HCT116 (cell line): ENCODE measurements at regions not wholly inside any gene's neighbourhood (a gene's known extent, or its start where the extent isn't known, plus 50 kb on each side); places are given as distances from the start of the nearest gene placed in this dataset.

Experiments
- ATAC-seq: fragments of 200-7000 bp; cut with Tn5 transposase; 2 replicates; pipeline ENCODE4 v1.9.1; 2020; ENCODE audit warnings: mild to moderate bottlenecking, moderate library complexity
- BruUV-seq: library from RNA; stranded (reverse); fragments of 400-500 nt; replicated peaks from 2 replicates; lab custom pipeline; 2021; lab: Mats Ljungman, UMichigan
- CTCF ChIA-PET: fragments of 300-600 bp; sonication (Branson Sonifier 250); formaldehyde crosslinking; loops from one replicate; lab custom pipeline; 2021; ENCODE audit warnings: antibody characterized with exemption; lab: Charles Lee
- POLR2A ChIA-PET: fragments of 300-600, 350-600 bp; sonication (Branson Sonifier 250); formaldehyde crosslinking; loops from one replicate; lab custom pipeline; 2021; ENCODE audit warnings: antibody characterized with exemption; lab: Charles Lee
- RAD21 ChIA-PET, 2 experiments: fragments of 300-600 bp; sonication (Branson Sonifier 250); formaldehyde crosslinking; loops; one replicate each; lab custom pipeline; 2023; ENCODE audit warnings: low total read pairs in 2 of 2; ENCODE audit not compliant: uncharacterized antibody in 2 of 2, unreplicated experiment in 2 of 2, low non-redundant PET in 1 of 2; lab: Charles Lee
- DNase-seq: peaks from one replicate; pipeline ENCODE4 v3.0.0-alpha.2; 2010; ENCODE audit warnings: low read depth, low spot score
- H2AFZ ChIP-seq: fragments of 200-600 bp; shearing (Covaris generic), sonication (generic); 2 replicates; pipeline ENCODE4 v1.6.1; 2017; ENCODE audit warnings: low read depth, mixed run types, mixed read lengths, antibody characterized with exemption, low read length; ENCODE audit not compliant: poor library complexity, severe bottlenecking
- H3K27ac ChIP-seq: 2 replicates; pipeline ENCODE4 v1.5.1; 2012; ENCODE audit warnings: low read depth, low read length
- H3K27me3 ChIP-seq: fragments of 200-600 bp; sonication (generic); 2 replicates; pipeline ENCODE4 v1.6.1; 2016; ENCODE audit warnings: mixed run types, low read length, mixed read lengths; ENCODE audit not compliant: insufficient read depth
- H3K36me3 ChIP-seq, 2 experiments: fragments of 200-500 bp in 1 of 2; fragments of 200-600 bp in 1 of 2; sonication (Bioruptor generic) in 1 of 2; sonication (generic) in 1 of 2; 2 replicates each; pipeline versions ENCODE4 v1.5.1 to v1.6.1; 2014 to 2016; ENCODE audit warnings: low read length in 2 of 2, inconsistent platforms in 1 of 2, mixed read lengths in 1 of 2, mixed run types in 1 of 2; ENCODE audit not compliant: insufficient read depth in 2 of 2, control insufficient read depth in 1 of 2
- H3K4me1 ChIP-seq, 2 experiments: fragments of 200-600 bp in 1 of 2; sonication (generic) in 1 of 2; 2 replicates each; pipeline versions ENCODE4 v1.5.1 to v1.6.1; 2012 to 2017; ENCODE audit warnings: low read length in 2 of 2, inconsistent platforms in 1 of 2, mild to moderate bottlenecking in 1 of 2, mixed read lengths in 1 of 2, mixed run types in 1 of 2, moderate library complexity in 1 of 2; ENCODE audit not compliant: insufficient read depth in 2 of 2, control insufficient read depth in 1 of 2
- H3K4me2 ChIP-seq: fragments of 200-600 bp; sonication (generic); 2 replicates; pipeline ENCODE4 v1.6.1; 2017; ENCODE audit warnings: mixed run types, low read length, mixed read lengths
- H3K4me3 ChIP-seq, 2 experiments: fragments of 200-600 bp in 1 of 2; sonication (generic) in 1 of 2; replicated peaks in 1 of 2; 2 replicates each; pipeline ENCODE4 v1.5.1; 2011 to 2016; ENCODE audit warnings: low read length in 2 of 2, control low read depth in 1 of 2, low read depth in 1 of 2, mild to moderate bottlenecking in 1 of 2, mixed read lengths in 1 of 2, mixed run types in 1 of 2
- H3K79me2 ChIP-seq: fragments of 200-600 bp; sonication (generic); 2 replicates; pipeline ENCODE4 v1.6.1; 2017; ENCODE audit warnings: mild to moderate bottlenecking, mixed run types, low read length, moderate library complexity, mixed read lengths; ENCODE audit not compliant: insufficient read depth
- H3K9ac ChIP-seq: fragments of 200-600 bp; sonication (generic); 2 replicates; pipeline ENCODE4 v1.6.1; 2016; ENCODE audit warnings: low read length, mixed read lengths
- H3K9me2 ChIP-seq: fragments of 200-600 bp; sonication (generic), shearing (Covaris generic); 2 replicates; pipeline ENCODE4 v1.6.1; 2017; ENCODE audit warnings: mixed run types, mild to moderate bottlenecking, moderate library complexity; ENCODE audit not compliant: insufficient read depth
- H3K9me3 ChIP-seq, 2 experiments: fragments of 200-500 bp in 1 of 2; fragments of 200-600 bp in 1 of 2; sonication (Bioruptor generic) in 1 of 2; sonication (generic) in 1 of 2; 2 replicates each; pipeline ENCODE4 v1.6.1; 2014 to 2017; ENCODE audit warnings: low read length in 2 of 2, mixed read lengths in 2 of 2, inconsistent platforms in 1 of 2, low read depth in 1 of 2, mild to moderate bottlenecking in 1 of 2, mixed run types in 1 of 2, moderate library complexity in 1 of 2; ENCODE audit not compliant: control insufficient read depth in 1 of 2, insufficient read depth in 1 of 2
- H4K20me1 ChIP-seq: fragments of 200-600 bp; sonication (generic), shearing (Covaris generic); 2 replicates; pipeline ENCODE4 v1.6.1; 2017; ENCODE audit warnings: mixed run types, mild to moderate bottlenecking, moderate library complexity; ENCODE audit not compliant: insufficient read depth
- JUND ChIP-seq: IDR thresholded peaks from 2 replicates; pipeline ENCODE4 v1.6.1; 2012
- RAD21 ChIP-seq: IDR thresholded peaks from 2 replicates; pipeline ENCODE4 v1.6.1; 2012; ENCODE audit warnings: low read depth, mild to moderate bottlenecking
- SRF ChIP-seq: IDR thresholded peaks from 2 replicates; pipeline ENCODE4 v1.6.1; 2012; ENCODE audit warnings: low read depth
- TCF7L2 ChIP-seq: IDR thresholded peaks from 2 replicates; pipeline ENCODE4 v1.7.0; 2011; ENCODE audit warnings: borderline replicate concordance, inconsistent platforms; ENCODE audit not compliant: insufficient read depth, insufficient read length; ENCODE audit errors: extremely low read depth
- intact Hi-C: fragments of 100-400 bp; cut with micrococcal nuclease; formaldehyde crosslinking; loops from 2 replicates; pipeline ENCODE4 v1.10.0; 2022
- TF ChIP-seq, protein P1 (sequence below), 3 experiments: fragments of 200-600 bp in 1 of 3; sonication (generic) in 1 of 3; IDR thresholded peaks in 2 of 3; conservative IDR thresholded peaks in 1 of 3; 2 replicates each; pipeline ENCODE4 v1.5.1; 2012 to 2017; ENCODE audit warnings: low read depth in 2 of 3, low read length in 2 of 3, antibody characterized with exemption in 1 of 3, borderline replicate concordance in 1 of 3, control low read depth in 1 of 3, mild to moderate bottlenecking in 1 of 3, mixed read lengths in 1 of 3, mixed run types in 1 of 3, moderate library complexity in 1 of 3; ENCODE audit not compliant: insufficient read depth in 1 of 3
- TF ChIP-seq, protein P2 (sequence below): IDR thresholded peaks from 2 replicates; pipeline ENCODE4 v1.6.1; 2012

DNA sequence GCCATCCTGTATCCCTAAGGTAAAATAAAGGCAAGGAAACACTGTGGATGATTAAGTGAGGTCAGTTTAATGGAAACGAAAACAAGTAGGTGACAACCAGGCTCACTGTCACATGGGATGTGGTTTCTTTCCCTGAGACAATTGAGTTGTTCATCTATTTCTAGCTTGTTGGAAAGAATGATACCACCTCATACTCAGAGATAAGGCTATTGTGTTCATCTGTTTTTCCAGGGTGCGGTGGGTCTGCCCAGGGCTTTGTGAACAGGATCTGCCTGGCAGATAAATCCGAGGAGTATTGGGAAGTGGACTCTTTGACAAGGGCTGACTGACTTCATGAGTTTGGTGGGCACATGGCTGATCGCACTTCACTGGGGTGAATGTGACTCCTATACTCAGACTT, 80.8 kb upstream of the TIAM2 start:
- POLR2A ChIA-PET = no interaction called here
- no peaks in the 10 kb centered on the region for H3K79me2 ChIP-seq
- H3K9me2 ChIP-seq = no peaks in the 10 kb centered on the region
- no peak for ATAC-seq
- RAD21 ChIA-PET = no interaction called here
- intact Hi-C loops = no loop called here
- H3K4me2 ChIP-seq = no peak overlapping the region
- H3K9ac ChIP-seq = no peak overlapping the region
- no peaks in the 10 kb centered on the region for H3K36me3 ChIP-seq
- CTCF ChIA-PET = no interaction called here
- no peak for DNase-seq
- TF ChIP-seq, protein P1, sequence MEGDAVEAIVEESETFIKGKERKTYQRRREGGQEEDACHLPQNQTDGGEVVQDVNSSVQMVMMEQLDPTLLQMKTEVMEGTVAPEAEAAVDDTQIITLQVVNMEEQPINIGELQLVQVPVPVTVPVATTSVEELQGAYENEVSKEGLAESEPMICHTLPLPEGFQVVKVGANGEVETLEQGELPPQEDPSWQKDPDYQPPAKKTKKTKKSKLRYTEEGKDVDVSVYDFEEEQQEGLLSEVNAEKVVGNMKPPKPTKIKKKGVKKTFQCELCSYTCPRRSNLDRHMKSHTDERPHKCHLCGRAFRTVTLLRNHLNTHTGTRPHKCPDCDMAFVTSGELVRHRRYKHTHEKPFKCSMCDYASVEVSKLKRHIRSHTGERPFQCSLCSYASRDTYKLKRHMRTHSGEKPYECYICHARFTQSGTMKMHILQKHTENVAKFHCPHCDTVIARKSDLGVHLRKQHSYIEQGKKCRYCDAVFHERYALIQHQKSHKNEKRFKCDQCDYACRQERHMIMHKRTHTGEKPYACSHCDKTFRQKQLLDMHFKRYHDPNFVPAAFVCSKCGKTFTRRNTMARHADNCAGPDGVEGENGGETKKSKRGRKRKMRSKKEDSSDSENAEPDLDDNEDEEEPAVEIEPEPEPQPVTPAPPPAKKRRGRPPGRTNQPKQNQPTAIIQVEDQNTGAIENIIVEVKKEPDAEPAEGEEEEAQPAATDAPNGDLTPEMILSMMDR (IDR thresholded peaks at IDR 0.05 in 2 of 3, conservative IDR thresholded peaks at IDR 0.05 in 1 of 3; ENCODE audit: borderline replicate concordance in 1 of 3, insufficient read depth in 1 of 3, low read depth in 2 of 3, low read length in 2 of 3) = no peak
- TF ChIP-seq JUND (no peak), TCF7L2 (no peak), SRF (no peak)
- TF ChIP-seq, protein P2, sequence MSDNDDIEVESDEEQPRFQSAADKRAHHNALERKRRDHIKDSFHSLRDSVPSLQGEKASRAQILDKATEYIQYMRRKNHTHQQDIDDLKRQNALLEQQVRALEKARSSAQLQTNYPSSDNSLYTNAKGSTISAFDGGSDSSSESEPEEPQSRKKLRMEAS = no peak
- no peaks in the 10 kb centered on the region for H3K4me1 ChIP-seq
- no peak overlapping the region for H3K4me3 ChIP-seq
- H3K27me3 ChIP-seq = no peaks in the 10 kb centered on the region
- BruUV-seq = no TSS peak
- no peaks in the 10 kb centered on the region for H4K20me1 ChIP-seq
- H2AFZ ChIP-seq = no peak overlapping the region
- no peak overlapping the region for H3K27ac ChIP-seq
- H3K9me3 ChIP-seq = no peaks in the 10 kb centered on the region

DNA sequence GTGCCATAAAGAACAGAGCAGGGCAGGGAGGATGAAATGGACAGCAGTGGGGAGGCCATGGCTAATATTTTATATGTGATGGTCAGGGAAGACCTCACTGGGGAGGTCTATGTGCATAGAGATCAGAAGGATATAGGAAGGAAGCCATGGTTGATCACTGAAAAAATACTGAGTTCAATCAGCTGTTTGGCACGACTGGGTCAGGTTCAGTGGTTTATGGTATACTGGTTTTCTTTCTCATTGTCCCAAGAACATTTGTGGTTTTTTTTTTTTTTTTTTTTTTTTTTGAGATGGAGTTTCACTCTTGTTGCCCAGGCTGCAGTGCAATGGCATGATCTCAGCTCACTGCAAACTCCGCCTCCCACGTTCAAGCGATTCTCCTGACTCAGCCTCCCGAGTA, 78.3 kb upstream of the TIAM2 start:
- Histone ChIP-seq H3K27ac (no peak overlapping the region), H3K9me2 (no peaks in the 10 kb centered on the region), H3K4me3 (no peak overlapping the region), H3K27me3 (no peaks in the 10 kb centered on the region), H3K79me2 (no peaks in the 10 kb centered on the region), H3K36me3 (no peaks in the 10 kb centered on the region), H3K4me1 (no peaks in the 10 kb centered on the region), H3K9ac (no peak overlapping the region), H3K9me3 (no peaks in the 10 kb centered on the region), H2AFZ (no peak overlapping the region), H3K4me2 (no peak overlapping the region), H4K20me1 (no peaks in the 10 kb centered on the region)
- no TSS peak for BruUV-seq
- TF ChIP-seq RAD21 = no peak
- TF ChIP-seq, protein P1 (IDR thresholded peaks at IDR 0.05 in 2 of 3, conservative IDR thresholded peaks at IDR 0.05 in 1 of 3; ENCODE audit: borderline replicate concordance in 1 of 3, insufficient read depth in 1 of 3, low read depth in 2 of 3, low read length in 2 of 3) = no peak
- DNase-seq (no peak), ATAC-seq (no peak)
- RAD21 ChIA-PET = no interaction called here
- intact Hi-C loops = loop anchor here (5.0 kb wide), 1 partner anchor 765 kb away; no protein-coding TSS in a partner anchor
- CTCF ChIA-PET = no interaction called here
- POLR2A ChIA-PET = no interaction called here
